ENCODE measurements at regions not wholly inside any gene's neighbourhood (a gene's known extent, or its start where the extent isn't known, plus 50 kb on each side); places are given as distances from the start of the nearest gene placed in this dataset.

DNA sequence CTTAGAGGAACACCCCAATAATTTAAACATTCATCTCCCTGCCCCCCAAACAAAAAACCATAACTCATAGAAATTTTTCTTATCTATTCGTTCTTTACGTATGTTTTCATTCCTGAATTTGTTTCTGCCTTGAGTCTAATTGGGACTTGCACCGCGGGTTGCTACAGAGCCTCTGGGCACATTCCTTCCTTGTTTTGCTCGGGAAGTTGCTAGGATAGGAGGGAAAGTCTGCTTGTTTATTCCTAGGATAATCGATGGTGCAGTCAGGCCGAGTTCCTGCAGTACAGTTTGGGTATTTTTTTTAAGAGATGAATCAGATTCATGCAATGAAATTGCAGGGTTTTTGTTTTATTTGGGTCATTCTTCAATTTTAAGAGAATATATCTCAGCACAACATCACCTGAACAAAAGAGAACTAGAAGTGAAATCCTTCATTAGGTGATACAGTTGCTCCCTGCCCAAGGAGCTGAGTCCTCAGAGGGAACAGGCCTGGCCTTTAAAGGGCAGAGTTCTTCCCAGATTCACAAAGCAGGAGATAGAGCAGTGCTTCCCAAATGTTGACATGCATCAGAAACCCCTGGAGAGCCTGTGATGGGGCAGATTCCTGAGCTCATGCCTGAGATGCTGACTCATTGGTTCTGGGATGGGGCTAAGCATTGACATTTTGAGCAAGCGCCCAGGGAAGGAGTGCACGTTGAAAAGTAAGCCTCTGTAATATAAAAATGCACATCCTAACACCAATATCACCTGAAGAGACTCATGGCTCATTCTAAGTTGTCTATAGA lies 114.9 kb upstream of the FAM9B start:
- Mint-ChIP-seq H3K4me3 (peak overlapping the region; percentile 41), H3K27ac (peak overlapping the region; percentile 89), H3K36me3 (ENCODE audit: low read depth) (peaks cover 23% of the 10 kb centered on the region; the same call in 2 of the 3 replicates), H3K27me3 (ENCODE audit: insufficient read depth, low read depth, poor library complexity) (no peaks in the 10 kb centered on the region), H3K9me3 (peaks cover 20% of the 10 kb centered on the region), H3K4me1 (peaks cover 54% of the 10 kb centered on the region)
- Histone ChIP-seq H2AFZ (no peak overlapping the region), H3F3A (replicated peaks; ENCODE audit: low read depth) (no peaks in the 10 kb centered on the region), H3K4me1 (ENCODE audit: insufficient read depth) (peaks cover 34% of the 10 kb centered on the region), H3K36me3 (ENCODE audit: insufficient read depth) (no peaks in the 10 kb centered on the region), H3K4me3 (peak overlapping the region; percentile 41; the same call in 1 of the 2 replicates), H4K20me1 (replicated peaks; ENCODE audit: insufficient read depth) (no peaks in the 10 kb centered on the region), H3K27ac (ENCODE audit: low read depth) (peak overlapping the region; percentile 96), H3K4me2 (peak overlapping the region; percentile 75), H3K9me2 (ENCODE audit: insufficient read depth) (no peaks in the 10 kb centered on the region), H3K79me2 (replicated peaks; ENCODE audit: insufficient read depth) (no peaks in the 10 kb centered on the region), H3K27me3 (ENCODE audit: insufficient read depth) (no peaks in the 10 kb centered on the region)
- TF ChIP-seq POLR2AphosphoS5 (IDR thresholded peaks at IDR 0.05; ENCODE audit: low read depth) (no peak), ZNF462 (CRISPR knock-in tag; IDR thresholded peaks at IDR 0.05) (peak; percentile 25; the same call in 1 of the 2 replicates), ZNF114 (CRISPR knock-in tag; IDR thresholded peaks at IDR 0.05) (no peak), JUNB (IDR thresholded peaks at IDR 0.05; ENCODE audit: unreplicated experiment) (no peak), ZNF331 (CRISPR knock-in tag; IDR thresholded peaks at IDR 0.05; ENCODE audit: low read depth) (no peak), EZH2 (IDR thresholded peaks at IDR 0.05; ENCODE audit: low read depth, unreplicated experiment) (no peak), STAT1 (IDR thresholded peaks at IDR 0.05; ENCODE audit: unreplicated experiment) (no peak), CREB1 (CRISPR knock-in tag; IDR thresholded peaks at IDR 0.05; ENCODE audit: low read depth) (peak; percentile 39; the same call in 1 of the 2 replicates), EZH2phosphoT487 (IDR thresholded peaks at IDR 0.05; ENCODE audit: unreplicated experiment) (no peak), NANOG (IDR thresholded peaks at IDR 0.05; ENCODE audit: borderline replicate concordance) (0 out of 2 replicates have a peak, but pooled peaks have one; percentile 30), REST (IDR thresholded peaks at IDR 0.05; ENCODE audit: unreplicated experiment) (no peak)
- TF ChIP-seq, protein P1, sequence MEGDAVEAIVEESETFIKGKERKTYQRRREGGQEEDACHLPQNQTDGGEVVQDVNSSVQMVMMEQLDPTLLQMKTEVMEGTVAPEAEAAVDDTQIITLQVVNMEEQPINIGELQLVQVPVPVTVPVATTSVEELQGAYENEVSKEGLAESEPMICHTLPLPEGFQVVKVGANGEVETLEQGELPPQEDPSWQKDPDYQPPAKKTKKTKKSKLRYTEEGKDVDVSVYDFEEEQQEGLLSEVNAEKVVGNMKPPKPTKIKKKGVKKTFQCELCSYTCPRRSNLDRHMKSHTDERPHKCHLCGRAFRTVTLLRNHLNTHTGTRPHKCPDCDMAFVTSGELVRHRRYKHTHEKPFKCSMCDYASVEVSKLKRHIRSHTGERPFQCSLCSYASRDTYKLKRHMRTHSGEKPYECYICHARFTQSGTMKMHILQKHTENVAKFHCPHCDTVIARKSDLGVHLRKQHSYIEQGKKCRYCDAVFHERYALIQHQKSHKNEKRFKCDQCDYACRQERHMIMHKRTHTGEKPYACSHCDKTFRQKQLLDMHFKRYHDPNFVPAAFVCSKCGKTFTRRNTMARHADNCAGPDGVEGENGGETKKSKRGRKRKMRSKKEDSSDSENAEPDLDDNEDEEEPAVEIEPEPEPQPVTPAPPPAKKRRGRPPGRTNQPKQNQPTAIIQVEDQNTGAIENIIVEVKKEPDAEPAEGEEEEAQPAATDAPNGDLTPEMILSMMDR (conservative IDR thresholded peaks at IDR 0.05; ENCODE audit: low read depth in 2 of 2) = no peak
- TF ChIP-seq, protein P2, sequence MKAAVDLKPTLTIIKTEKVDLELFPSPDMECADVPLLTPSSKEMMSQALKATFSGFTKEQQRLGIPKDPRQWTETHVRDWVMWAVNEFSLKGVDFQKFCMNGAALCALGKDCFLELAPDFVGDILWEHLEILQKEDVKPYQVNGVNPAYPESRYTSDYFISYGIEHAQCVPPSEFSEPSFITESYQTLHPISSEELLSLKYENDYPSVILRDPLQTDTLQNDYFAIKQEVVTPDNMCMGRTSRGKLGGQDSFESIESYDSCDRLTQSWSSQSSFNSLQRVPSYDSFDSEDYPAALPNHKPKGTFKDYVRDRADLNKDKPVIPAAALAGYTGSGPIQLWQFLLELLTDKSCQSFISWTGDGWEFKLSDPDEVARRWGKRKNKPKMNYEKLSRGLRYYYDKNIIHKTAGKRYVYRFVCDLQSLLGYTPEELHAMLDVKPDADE (IDR thresholded peaks at IDR 0.05) = no peak
- ATAC-seq (peak; percentile 82), DNase-seq (ENCODE audit: low spot score) (peak; percentile 66)

Data from GM23338 (cell line).